Kidney glomerular epithelial cell (primary cell): ENCODE measurements at regions not wholly inside any gene's neighbourhood (a gene's known extent, or its start where the extent isn't known, plus 50 kb on each side); places are given as distances from the start of the nearest gene placed in this dataset.

ENCODE experiments used
- DNase-seq: peaks from one replicate; lab custom pipeline; 2025; lab: John Stamatoyannopoulos, UW

DNA sequence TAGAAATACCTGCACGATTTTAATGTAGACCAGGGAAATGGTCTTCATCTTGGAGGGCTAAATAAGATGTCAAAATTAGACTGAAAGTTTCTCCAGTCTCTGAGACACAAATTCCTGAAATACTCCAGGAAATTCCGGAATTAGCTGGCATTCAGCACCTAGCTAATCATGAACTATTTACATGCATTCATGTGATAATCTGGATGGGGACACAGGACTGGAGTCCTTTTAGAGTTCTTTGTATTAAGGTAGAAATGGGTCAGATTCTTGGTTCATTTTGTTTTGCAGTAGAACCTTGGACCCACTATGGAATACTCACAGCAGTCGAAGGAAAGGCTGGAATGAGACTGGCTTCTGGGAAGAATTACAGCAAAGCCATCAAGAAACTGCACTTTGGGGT lies 65.3 kb upstream of the MDFIC start:
- peak; percentile 64 for DNase-seq

DNA sequence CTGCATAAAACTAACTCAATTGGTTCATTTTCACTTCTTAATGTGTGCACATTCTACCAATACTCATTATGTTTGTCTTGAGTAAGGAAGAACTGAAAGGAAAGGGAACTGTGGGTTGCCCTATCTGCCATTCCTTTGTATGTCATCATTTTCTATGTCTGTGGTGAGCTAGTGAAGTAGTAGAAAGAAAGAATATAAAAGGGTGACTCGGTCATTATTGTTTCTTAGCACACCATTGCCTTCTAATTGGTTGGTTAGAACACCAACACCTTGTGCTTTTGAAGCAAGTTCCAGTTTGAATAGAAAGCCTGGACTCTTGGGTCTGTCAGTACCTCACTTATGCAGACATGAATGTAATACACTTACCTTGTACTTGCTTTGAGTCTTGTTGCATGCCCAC lies 64.3 kb upstream of the MDFIC start:
- DNase-seq: peak; percentile 28

DNA sequence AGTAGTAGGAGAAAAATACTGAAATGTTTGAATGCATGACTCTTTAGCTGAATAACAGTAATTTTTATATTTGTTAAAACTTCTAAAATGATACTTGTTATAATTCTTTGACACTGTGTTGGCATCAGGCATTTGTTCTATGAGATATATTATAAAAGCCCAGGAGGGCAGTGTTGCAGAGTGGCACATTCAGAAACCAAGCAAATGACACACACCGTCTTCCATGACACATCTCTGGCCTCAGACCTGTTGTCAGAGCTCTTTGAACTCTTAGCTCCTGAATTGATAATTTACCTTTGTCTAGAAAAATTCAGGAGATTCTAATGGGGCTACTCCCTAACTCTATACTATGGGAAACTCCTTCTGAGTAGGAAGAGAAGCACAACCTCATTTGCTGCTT lies 62.4 kb upstream of the MDFIC start:
- no peak for DNase-seq

DNA sequence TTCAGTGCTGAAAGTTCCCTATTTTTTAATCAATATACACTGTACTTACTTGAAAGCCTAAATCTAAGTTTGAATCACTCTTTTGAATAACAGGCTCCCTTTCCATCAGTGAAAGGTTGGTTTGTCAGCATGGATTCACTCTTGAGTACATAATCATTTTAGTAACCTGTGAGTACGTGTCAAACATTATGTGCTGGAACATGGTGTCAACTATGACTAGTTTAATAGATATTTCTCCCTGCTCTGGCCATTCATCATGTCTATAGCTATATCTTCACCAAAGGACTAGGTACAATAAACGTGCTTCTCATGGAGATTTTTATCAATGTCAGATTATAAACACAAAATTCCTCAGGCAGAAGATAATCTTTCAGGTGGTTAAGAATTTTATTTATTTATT lies 61.7 kb upstream of the MDFIC start:
- DNase-seq: no peak

DNA sequence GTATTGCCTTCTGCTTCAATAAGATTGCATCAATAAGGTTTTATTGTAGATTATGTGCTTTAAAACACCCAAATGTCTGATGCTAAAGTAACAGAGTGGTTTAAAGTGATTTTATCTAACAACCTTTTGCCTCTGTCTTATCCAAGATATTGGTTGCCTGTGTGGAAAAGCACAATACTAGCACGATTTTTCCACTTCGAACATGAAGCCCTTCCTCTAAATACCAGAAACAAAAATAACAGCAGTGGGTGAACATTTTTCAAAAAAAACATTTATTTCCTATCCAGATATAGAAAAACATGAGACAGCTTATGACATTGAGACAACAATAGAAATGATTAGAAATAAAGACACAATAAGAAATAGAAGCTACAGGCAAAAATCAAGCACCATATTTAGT lies 59.5 kb upstream of the MDFIC start:
- no peak for DNase-seq

DNA sequence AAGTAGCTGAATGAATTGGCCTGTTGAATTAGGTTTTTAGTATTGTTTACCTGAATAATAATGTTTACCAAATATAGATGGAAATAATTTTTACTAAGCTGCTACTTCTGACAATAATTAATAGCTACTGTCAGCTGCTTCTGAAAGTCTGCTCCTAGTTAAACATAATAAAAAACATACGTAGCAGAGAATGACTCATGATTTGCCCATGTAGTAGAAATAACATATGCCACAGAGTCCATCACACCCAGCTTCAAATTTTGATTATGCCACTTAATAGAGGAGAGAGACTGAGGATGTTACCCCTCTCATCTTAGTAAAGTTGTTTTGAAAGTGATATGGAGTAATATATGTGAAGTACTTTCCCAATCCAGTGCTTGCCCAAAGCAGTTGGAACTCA lies 57.6 kb upstream of the MDFIC start:
- peak; percentile 4 for DNase-seq

DNA sequence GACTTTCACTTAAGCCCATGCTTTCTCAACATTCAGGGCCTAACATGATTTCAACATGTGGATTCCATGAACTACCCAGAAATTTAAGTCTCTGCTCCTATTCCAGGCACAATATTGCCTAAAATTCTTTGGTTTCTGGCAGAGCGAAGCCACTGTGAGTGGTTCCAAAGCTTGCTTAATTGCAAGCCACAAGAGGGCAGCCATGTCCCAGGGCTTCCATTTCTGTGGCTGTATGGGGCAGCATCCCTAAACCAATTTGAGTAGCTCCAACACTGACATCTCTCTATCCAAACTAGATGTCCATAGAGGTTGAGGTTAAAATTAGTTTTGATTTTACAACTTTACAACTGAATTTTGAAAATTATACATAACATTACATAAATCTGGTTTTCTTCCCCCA lies 56.3 kb upstream of the MDFIC start:
- DNase-seq: peak; percentile 5
